ENCODE measurements at regions not wholly inside any gene's neighbourhood (a gene's known extent, or its start where the extent isn't known, plus 50 kb on each side); places are given as distances from the start of the nearest gene placed in this dataset.

- no peak for ATAC-seq (ENCODE audit: insufficient read depth, low read depth)
- Histone ChIP-seq H4K20me1 (ENCODE audit: insufficient read depth, low read length) (no peaks in the 10 kb centered on the region), H2AFZ (ENCODE audit: low read depth, low read length) (no peak overlapping the region), H3K27ac (ENCODE audit: low read length) (no peak overlapping the region), H3K79me2 (ENCODE audit: insufficient read depth, low read length) (no peaks in the 10 kb centered on the region), H3K36me3 (ENCODE audit: insufficient read depth, low read length) (no peaks in the 10 kb centered on the region), H3K9me3 (ENCODE audit: insufficient read depth, low read length, severe bottlenecking) (no peaks in the 10 kb centered on the region), H3K4me1 (ENCODE audit: insufficient read depth, low read length) (no peaks in the 10 kb centered on the region), H3K27me3 (ENCODE audit: insufficient read depth, low read length, poor library complexity) (peaks cover 3% of the 10 kb centered on the region), H3K4me2 (ENCODE audit: insufficient read depth, low read length) (no peak overlapping the region), H3K4me3 (ENCODE audit: low read depth in 1 of 2, low read length in 2 of 2) (no peak overlapping the region), H3K9ac (ENCODE audit: low read depth, low read length) (no peak overlapping the region)
- DNase-seq = no peak
- no peak for TF ChIP-seq CTCF (IDR thresholded peaks at IDR 0.05; ENCODE audit: borderline replicate concordance, extremely low read depth, low read length, poor library complexity, severe bottlenecking)
- no peak for TF ChIP-seq EZH2 (IDR thresholded peaks at IDR 0.05; ENCODE audit: borderline replicate concordance, low read depth, low read length, severe bottlenecking)
These were observed 170.1 kb upstream of the GRIP1 start for GRCh38 chr12:66848967-66849366.

- Histone ChIP-seq H3K79me2 (ENCODE audit: insufficient read depth, low read length) (no peaks in the 10 kb centered on the region), H3K9ac (ENCODE audit: low read depth, low read length) (no peak overlapping the region), H3K36me3 (ENCODE audit: insufficient read depth, low read length) (no peaks in the 10 kb centered on the region), H3K9me3 (ENCODE audit: insufficient read depth, low read length, severe bottlenecking) (no peaks in the 10 kb centered on the region), H3K4me1 (ENCODE audit: insufficient read depth, low read length) (no peaks in the 10 kb centered on the region), H3K27me3 (ENCODE audit: insufficient read depth, low read length, poor library complexity) (peaks cover 3% of the 10 kb centered on the region), H4K20me1 (ENCODE audit: insufficient read depth, low read length) (no peaks in the 10 kb centered on the region), H2AFZ (ENCODE audit: low read depth, low read length) (no peak overlapping the region), H3K27ac (ENCODE audit: low read length) (no peak overlapping the region), H3K4me3 (ENCODE audit: low read depth in 1 of 2, low read length in 2 of 2) (no peak overlapping the region), H3K4me2 (ENCODE audit: insufficient read depth, low read length) (no peak overlapping the region)
- TF ChIP-seq CTCF (IDR thresholded peaks at IDR 0.05; ENCODE audit: borderline replicate concordance, extremely low read depth, low read length, poor library complexity, severe bottlenecking) (no peak), EZH2 (IDR thresholded peaks at IDR 0.05; ENCODE audit: borderline replicate concordance, low read depth, low read length, severe bottlenecking) (no peak)
- no peak for DNase-seq
- ATAC-seq (ENCODE audit: insufficient read depth, low read depth) = no peak
These were observed 172.3 kb upstream of the GRIP1 start for GRCh38 chr12:66851134-66851533.

GRCh38 chr12:66852091-66852490, 173.2 kb upstream of the GRIP1 start:
- Histone ChIP-seq H3K4me1 (ENCODE audit: insufficient read depth, low read length) (no peaks in the 10 kb centered on the region), H3K79me2 (ENCODE audit: insufficient read depth, low read length) (no peaks in the 10 kb centered on the region), H3K9me3 (ENCODE audit: insufficient read depth, low read length, severe bottlenecking) (no peaks in the 10 kb centered on the region), H4K20me1 (ENCODE audit: insufficient read depth, low read length) (no peaks in the 10 kb centered on the region), H3K27ac (ENCODE audit: low read length) (no peak overlapping the region), H3K4me2 (ENCODE audit: insufficient read depth, low read length) (no peak overlapping the region), H3K27me3 (ENCODE audit: insufficient read depth, low read length, poor library complexity) (peaks cover 3% of the 10 kb centered on the region), H2AFZ (ENCODE audit: low read depth, low read length) (no peak overlapping the region), H3K4me3 (ENCODE audit: low read depth in 1 of 2, low read length in 2 of 2) (no peak overlapping the region), H3K36me3 (ENCODE audit: insufficient read depth, low read length) (no peaks in the 10 kb centered on the region), H3K9ac (ENCODE audit: low read depth, low read length) (no peak overlapping the region)
- TF ChIP-seq EZH2 (IDR thresholded peaks at IDR 0.05; ENCODE audit: borderline replicate concordance, low read depth, low read length, severe bottlenecking) = no peak
- ATAC-seq (ENCODE audit: insufficient read depth, low read depth) (no peak), DNase-seq (no peak)

- no peak overlapping the region for H2AFZ ChIP-seq (ENCODE audit: low read depth, low read length)
- H3K79me2 ChIP-seq (ENCODE audit: insufficient read depth, low read length) = no peaks in the 10 kb centered on the region
- no peak for DNase-seq
- no peaks in the 10 kb centered on the region for H3K9me3 ChIP-seq (ENCODE audit: insufficient read depth, low read length, severe bottlenecking)
- no peak for ATAC-seq (ENCODE audit: insufficient read depth, low read depth)
- no peak overlapping the region for H3K9ac ChIP-seq (ENCODE audit: low read depth, low read length)
- H3K4me2 ChIP-seq (ENCODE audit: insufficient read depth, low read length) = no peak overlapping the region
- H3K4me1 ChIP-seq (ENCODE audit: insufficient read depth, low read length) = no peaks in the 10 kb centered on the region
- peaks cover 3% of the 10 kb centered on the region for H3K27me3 ChIP-seq (ENCODE audit: insufficient read depth, low read length, poor library complexity)
- no peak overlapping the region for H3K27ac ChIP-seq (ENCODE audit: low read length)
- no peak for TF ChIP-seq EZH2 (IDR thresholded peaks at IDR 0.05; ENCODE audit: borderline replicate concordance, low read depth, low read length, severe bottlenecking)
- TF ChIP-seq CTCF (IDR thresholded peaks at IDR 0.05; ENCODE audit: borderline replicate concordance, extremely low read depth, low read length, poor library complexity, severe bottlenecking) = no peak
- H3K4me3 ChIP-seq (ENCODE audit: low read depth in 1 of 2, low read length in 2 of 2) = no peak overlapping the region
- H3K36me3 ChIP-seq (ENCODE audit: insufficient read depth, low read length) = no peaks in the 10 kb centered on the region
- H4K20me1 ChIP-seq (ENCODE audit: insufficient read depth, low read length) = no peaks in the 10 kb centered on the region
These were observed 173.9 kb upstream of the GRIP1 start for GRCh38 chr12:66852765-66853164.
